SK-N-SH (cell line): ENCODE measurements at regions not wholly inside any gene's neighbourhood (a gene's known extent, or its start where the extent isn't known, plus 50 kb on each side); places are given as distances from the start of the nearest gene placed in this dataset.

ENCODE experiments used
- CTCF ChIP-seq: fragments of 200-600 bp; sonication (generic); IDR thresholded peaks from 2 replicates; pipeline ENCODE4 v1.6.1; 2017; ENCODE audit warnings: antibody characterized with exemption, mild to moderate bottlenecking, moderate library complexity
- ELF1 ChIP-seq: IDR thresholded peaks from 2 replicates; pipeline ENCODE4 v1.4.0; 2012
- EP300 ChIP-seq, 2 experiments: IDR thresholded peaks; 2 replicates each; pipeline versions ENCODE4 v1.4.0 to v1.6.1; 2012; ENCODE audit warnings: borderline replicate concordance in 1 of 2, low read depth in 1 of 2, low read length in 1 of 2

- no peak for TF ChIP-seq CTCF
- TF ChIP-seq ELF1, result no peak
- TF ChIP-seq EP300 (IDR thresholded peaks at IDR 0.05; ENCODE audit: borderline replicate concordance in 1 of 2, low read depth in 1 of 2, low read length in 1 of 2), result no peak
Measured at GRCh38 chr2:67725731-67726130, 328.6 kb downstream of the ETAA1 start.
